ENCODE measurements at regions not wholly inside any gene's neighbourhood (a gene's known extent, or its start where the extent isn't known, plus 50 kb on each side); places are given as distances from the start of the nearest gene placed in this dataset.

- TF ChIP-seq ZNF114 (tag by site-specific recombination; IDR thresholded peaks at IDR 0.05) (no peak), ZNF624 (tag by site-specific recombination; IDR thresholded peaks at IDR 0.05) (no peak)
These were observed 884.7 kb downstream of the TBC1D22A start (continued) for GRCh38 chr22:47647181-47647580.

GRCh38 chr22:47645923-47646322 lies 883.5 kb downstream of the TBC1D22A start:
- H3K9me3 ChIP-seq (ENCODE audit: control insufficient read depth, insufficient read depth, low read depth, low read length): no peaks in the 10 kb centered on the region
- TF ChIP-seq SETDB1 (IDR thresholded peaks at IDR 0.05; ENCODE audit: insufficient read length, low read length): peak; percentile 3
- no peak for TF ChIP-seq ZNF398 (tag by site-specific recombination; IDR thresholded peaks at IDR 0.05)
- no peak for TF ChIP-seq ZNF473 (tag by site-specific recombination; IDR thresholded peaks at IDR 0.05)
- TF ChIP-seq ZNF146 (tag by site-specific recombination; IDR thresholded peaks at IDR 0.05): no peak
- no peak overlapping the region for H3K27ac ChIP-seq (ENCODE audit: extremely low read depth, low read depth, low read length)
- H3K4me1 ChIP-seq (ENCODE audit: control insufficient read depth, insufficient read depth, low read length): no peaks in the 10 kb centered on the region
- CTCF ChIA-PET: no interaction called here
- POLR2A ChIA-PET: no interaction called here
- H3K4me3 ChIP-seq (ENCODE audit: low read depth, low read length): no peak overlapping the region
- H3K36me3 ChIP-seq (ENCODE audit: control insufficient read depth in 2 of 2, insufficient read depth in 1 of 2, low read length in 2 of 2): no peaks in the 10 kb centered on the region

- ChIA-PET POLR2A (no interaction called here), CTCF (no interaction called here)
- Histone ChIP-seq H3K27ac (ENCODE audit: extremely low read depth, low read depth, low read length) (no peak overlapping the region), H3K36me3 (ENCODE audit: control insufficient read depth in 2 of 2, insufficient read depth in 1 of 2, low read length in 2 of 2) (no peaks in the 10 kb centered on the region), H3K4me1 (ENCODE audit: control insufficient read depth, insufficient read depth, low read length) (no peaks in the 10 kb centered on the region), H3K9me3 (ENCODE audit: control insufficient read depth, insufficient read depth, low read depth, low read length) (no peaks in the 10 kb centered on the region), H3K4me3 (ENCODE audit: low read depth, low read length) (no peak overlapping the region)
- no peak for TF ChIP-seq ZNF639 (tag by site-specific recombination; IDR thresholded peaks at IDR 0.05)
- TF ChIP-seq ZNF416 (tag by site-specific recombination; IDR thresholded peaks at IDR 0.05): no peak
- no peak for TF ChIP-seq ZNF664 (tag by site-specific recombination; IDR thresholded peaks at IDR 0.05)
- TF ChIP-seq ZNF391 (tag by site-specific recombination; IDR thresholded peaks at IDR 0.05; ENCODE audit: borderline replicate concordance, low read depth): no peak
- no peak for TF ChIP-seq ZNF148 (tag by site-specific recombination; IDR thresholded peaks at IDR 0.05; ENCODE audit: borderline replicate concordance)
- TF ChIP-seq ZNF280C (tag by site-specific recombination; IDR thresholded peaks at IDR 0.05): no peak
- no peak for TF ChIP-seq ZBTB20 (tag by site-specific recombination; IDR thresholded peaks at IDR 0.05)
- TF ChIP-seq ZNF335 (tag by site-specific recombination; conservative IDR thresholded peaks at IDR 0.05): peak; percentile 56
- peak; percentile 58 for TF ChIP-seq SETDB1 (IDR thresholded peaks at IDR 0.05; ENCODE audit: insufficient read length, low read length)
- no peak for TF ChIP-seq ZNF175 (tag by site-specific recombination; IDR thresholded peaks at IDR 0.05)
These were observed 883.0 kb downstream of the TBC1D22A start for GRCh38 chr22:47645450-47645914.
